Choroid plexus epithelial cell (primary cell): ENCODE measurements at regions not wholly inside any gene's neighbourhood (a gene's known extent, or its start where the extent isn't known, plus 50 kb on each side); places are given as distances from the start of the nearest gene placed in this dataset.

Experiments
- DNase-seq: peaks from one replicate; pipeline ENCODE4 v3.0.0-alpha.2; 2010; ENCODE audit warnings: low read depth
- H3K4me3 ChIP-seq: 2 replicates; pipeline ENCODE4 v1.5.1; 2011; ENCODE audit warnings: low read depth, mild to moderate bottlenecking, control low read depth, low read length, moderate library complexity
- CTCF ChIP-seq: conservative IDR thresholded peaks from 2 replicates; pipeline ENCODE4 v1.5.1; 2011; ENCODE audit warnings: low read depth, mild to moderate bottlenecking, control low read depth, inconsistent platforms, low read length, moderate library complexity

GRCh38 chr9:110073356-110073905 is 134.5 kb downstream of the C9orf152 start:
- TF ChIP-seq CTCF, result no peak
- no peak for DNase-seq
- no peak overlapping the region for H3K4me3 ChIP-seq

DNA sequence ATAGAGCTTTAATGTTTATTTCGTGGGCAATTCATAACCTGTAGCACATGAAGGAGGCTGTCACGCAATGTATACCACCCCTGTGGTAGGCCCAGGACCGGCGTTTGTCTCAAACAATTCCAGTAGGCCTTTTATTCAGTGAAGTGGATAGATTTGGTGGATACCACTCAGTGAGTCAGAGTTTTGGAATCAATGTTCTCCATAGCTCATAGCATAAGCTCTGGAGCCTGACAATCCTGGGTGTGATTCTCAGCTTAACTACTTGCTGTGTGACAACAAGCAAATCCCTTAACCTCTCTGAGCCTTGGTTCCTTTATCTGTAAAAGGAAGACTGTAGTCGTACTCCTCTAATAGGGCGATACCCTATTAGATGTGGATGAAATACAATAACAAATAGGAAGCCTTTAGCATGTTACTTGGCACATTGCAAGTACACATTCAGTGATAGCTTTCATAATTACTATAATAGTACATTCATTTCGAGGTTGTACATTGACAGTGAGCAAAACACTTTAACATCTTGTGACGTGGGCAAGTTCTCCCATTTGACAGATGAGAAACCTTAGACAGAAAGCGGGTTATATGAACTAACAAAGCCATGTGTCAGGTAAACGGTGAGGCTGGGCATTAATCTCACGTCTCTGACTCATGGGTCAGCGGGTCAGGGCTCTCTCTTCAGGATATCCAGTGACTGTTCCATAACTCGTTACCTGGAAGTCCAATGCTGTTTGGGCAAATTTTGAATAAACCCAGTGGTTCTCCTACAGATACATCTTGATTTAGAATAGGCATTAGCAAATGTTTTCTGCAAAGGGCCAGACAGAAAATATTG is 130.8 kb downstream of the C9orf152 start:
- no peak overlapping the region for H3K4me3 ChIP-seq
- TF ChIP-seq CTCF, result no peak

GRCh38 chr9:110077925-110078324 is 130.0 kb downstream of the C9orf152 start:
- TF ChIP-seq CTCF, result no peak
- no peak for DNase-seq
- no peak overlapping the region for H3K4me3 ChIP-seq

More for the DNA sequence above, 130.8 kb downstream of the C9orf152 start:
- peak; percentile 79 for DNase-seq

- H3K4me3 ChIP-seq, result no peak overlapping the region
- DNase-seq, result no peak
- no peak for TF ChIP-seq CTCF
Measured at GRCh38 chr9:110078604-110079003, 129.4 kb downstream of the C9orf152 start.

DNA sequence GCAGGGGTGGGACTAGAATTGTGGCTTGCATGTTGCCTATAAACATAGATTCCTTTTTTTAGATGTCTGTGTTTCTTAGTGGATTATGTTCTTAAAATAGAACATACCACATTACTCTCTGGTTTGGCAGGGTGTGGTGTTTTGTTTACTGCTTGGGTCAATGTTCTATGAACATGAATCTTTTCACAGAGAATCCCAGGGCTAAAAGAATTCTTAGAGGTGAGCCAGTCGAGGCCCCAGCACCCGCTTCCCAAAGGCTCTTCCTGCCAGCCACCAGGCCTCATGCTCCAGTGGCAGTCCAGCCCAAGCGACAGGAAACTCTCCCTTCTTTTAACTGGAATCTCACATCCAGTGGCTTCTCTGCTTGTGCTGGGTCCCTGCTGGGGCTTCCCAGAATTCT is 126.6 kb downstream of the C9orf152 start:
- H3K4me3 ChIP-seq, result no peak overlapping the region
- TF ChIP-seq CTCF, result no peak
- peak; percentile 82 for DNase-seq

DNA sequence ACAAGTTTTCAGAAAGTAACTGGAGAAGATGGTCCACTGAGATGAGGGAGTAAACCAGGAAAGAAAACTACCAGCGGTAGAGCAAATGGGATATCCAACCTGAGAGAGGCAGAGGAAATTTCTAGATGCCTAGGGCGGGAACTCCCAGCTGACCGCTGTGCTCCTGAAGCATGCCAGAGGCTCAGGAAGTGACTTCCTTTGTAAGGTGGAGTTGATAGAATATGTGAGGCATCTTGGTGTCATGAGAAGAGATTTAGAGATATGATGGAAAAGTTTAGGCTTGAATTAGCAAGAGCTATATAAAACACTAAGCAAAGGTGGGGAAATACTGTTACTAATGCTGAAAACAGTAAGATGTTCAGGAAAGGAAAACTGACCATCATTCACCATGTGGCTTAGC is 124.1 kb downstream of the C9orf152 start:
- no peak overlapping the region for H3K4me3 ChIP-seq
- no peak for DNase-seq
- TF ChIP-seq CTCF, result no peak

DNA sequence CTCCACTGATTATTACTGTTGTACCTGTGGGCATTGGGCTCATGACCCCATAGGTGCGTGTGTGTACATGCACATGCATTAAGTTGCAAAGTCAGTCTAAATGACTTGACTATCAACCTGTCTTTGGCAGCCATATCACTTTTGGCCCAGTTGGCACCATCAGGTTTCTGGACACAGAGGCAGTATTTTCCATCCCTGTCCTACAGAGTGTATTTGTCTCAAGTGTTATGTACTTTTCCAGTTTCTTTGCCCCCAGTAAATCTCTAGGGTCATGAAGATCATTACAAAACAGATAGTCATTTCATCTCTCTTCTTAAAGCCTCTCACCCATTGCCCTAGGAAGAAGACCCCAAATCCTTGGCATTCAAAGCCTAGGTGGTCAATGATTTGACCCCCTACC is 121.4 kb downstream of the C9orf152 start:
- no peak for TF ChIP-seq CTCF
- no peak overlapping the region for H3K4me3 ChIP-seq
- DNase-seq, result no peak
